Prostate gland (tissue), 2 donors: ENCODE measurements at regions not wholly inside any gene's neighbourhood (a gene's known extent, or its start where the extent isn't known, plus 50 kb on each side); places are given as distances from the start of the nearest gene placed in this dataset.

Source experiments
- DNase-seq: peaks from one replicate; pipeline ENCODE4 v3.0.0-alpha.2; 2019; ENCODE audit warnings: low spot score
- H3K27ac ChIP-seq, 2 donors: fragments of 200-600 bp; sonication (generic); 2 replicates each; pipeline ENCODE4 v1.5.1; 2017 to 2019
- H3K27me3 ChIP-seq: fragments of 200-600 bp; sonication (generic); replicated peaks from 2 replicates; pipeline ENCODE4 v1.5.1; 2019; ENCODE audit not compliant: insufficient read depth
- H3K36me3 ChIP-seq, 2 donors: fragments of 200-600 bp; sonication (generic); 1 replicate in 1 of 2; 2 replicates in 1 of 2; pipeline versions ENCODE4 v1.5.1 to v1.8.1; 2017 to 2019
- H3K4me1 ChIP-seq: fragments of 200-600 bp; sonication (generic); replicated peaks from 2 replicates; pipeline ENCODE4 v1.5.1; 2019
- H3K4me3 ChIP-seq, 2 donors: fragments of 200-600 bp; sonication (generic); 2 replicates each; pipeline ENCODE4 v1.5.1; 2017 to 2019
- H3K9me3 ChIP-seq: fragments of 200-600 bp; sonication (generic); 2 replicates; pipeline ENCODE4 v1.5.1; 2017
- POLR2A ChIP-seq: fragments of 450-650 bp; IDR thresholded peaks from one replicate; pipeline ENCODE4 v1.6.1; 2016; ENCODE audit warnings: antibody characterized with exemption, mild to moderate bottlenecking
- POLR2AphosphoS5 ChIP-seq: sonication (generic); formaldehyde crosslinking; IDR thresholded peaks from one replicate; pipeline ENCODE4 v1.6.1; 2017; ENCODE audit warnings: antibody characterized with exemption
- WGBS: methylation state at CpG from one replicate; pipeline ENCODE4 v1.1.5; 2018; 5-methylcytosine and 5-hydroxymethylcytosine counted together
- intact Hi-C: fragments of 100-400 bp; cut with DNase I; formaldehyde crosslinking; loops from one replicate; pipeline ENCODE4 v1.14.2; 2022
- TF ChIP-seq, protein P1 (sequence below), 4 experiments: fragments of 200-600 bp in 2 of 4; fragments of 450-650 bp in 2 of 4; sonication (generic) in 2 of 4; IDR thresholded peaks; 1 replicate in 3 of 4; 2 replicates in 1 of 4; pipeline ENCODE4 v1.5.1; 2016 to 2019; ENCODE audit warnings: antibody characterized with exemption in 4 of 4, mild to moderate bottlenecking in 2 of 4, moderate library complexity in 2 of 4

DNA sequence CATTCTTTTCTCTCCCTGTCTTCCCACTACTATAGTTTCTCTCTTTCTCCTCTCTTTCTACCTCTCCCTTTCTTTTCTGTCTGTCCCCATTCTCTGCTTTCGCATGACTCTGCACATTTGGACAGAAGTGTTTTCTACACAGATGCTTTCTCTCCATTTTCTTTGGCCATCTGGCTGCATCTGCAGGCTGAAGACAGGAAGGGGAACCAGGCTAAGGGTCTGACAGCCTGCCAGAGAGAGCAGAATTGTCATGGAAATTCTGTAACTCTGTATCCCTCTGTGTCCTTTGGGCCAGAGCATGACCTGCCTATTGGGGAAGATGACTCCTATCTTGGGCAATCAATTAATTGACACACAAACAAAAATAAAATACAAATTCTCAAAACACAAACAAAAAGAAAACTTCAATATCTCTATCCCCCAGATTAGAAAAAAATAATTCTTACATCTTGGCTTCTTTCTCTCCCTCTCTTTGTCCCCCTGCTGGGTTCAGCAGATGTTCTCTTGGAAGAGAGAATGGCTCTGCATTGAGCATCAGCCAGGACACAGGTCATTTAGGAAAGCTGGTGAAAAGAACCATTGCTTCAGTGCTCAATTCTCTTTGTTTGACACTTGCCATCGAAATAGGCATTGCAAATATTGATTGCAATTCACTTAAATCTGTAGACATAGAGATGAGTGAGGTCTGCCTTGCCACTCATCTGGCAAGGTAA is 415.9 kb upstream of the KLF4 start:
- Histone ChIP-seq H3K27ac (no peak overlapping the region), H3K36me3 (no peaks in the 10 kb centered on the region), H3K27me3 (no peaks in the 10 kb centered on the region), H3K4me1 (no peaks in the 10 kb centered on the region), H3K4me3 (no peak overlapping the region), H3K9me3 (no peaks in the 10 kb centered on the region)
- 64% methylated on average over 2 of the region's 2 CpGs for WGBS
- intact Hi-C loops, result no loop called here
- DNase-seq, result no peak
- no peak for TF ChIP-seq POLR2A
- no peak for TF ChIP-seq POLR2AphosphoS5
- TF ChIP-seq, protein P1, sequence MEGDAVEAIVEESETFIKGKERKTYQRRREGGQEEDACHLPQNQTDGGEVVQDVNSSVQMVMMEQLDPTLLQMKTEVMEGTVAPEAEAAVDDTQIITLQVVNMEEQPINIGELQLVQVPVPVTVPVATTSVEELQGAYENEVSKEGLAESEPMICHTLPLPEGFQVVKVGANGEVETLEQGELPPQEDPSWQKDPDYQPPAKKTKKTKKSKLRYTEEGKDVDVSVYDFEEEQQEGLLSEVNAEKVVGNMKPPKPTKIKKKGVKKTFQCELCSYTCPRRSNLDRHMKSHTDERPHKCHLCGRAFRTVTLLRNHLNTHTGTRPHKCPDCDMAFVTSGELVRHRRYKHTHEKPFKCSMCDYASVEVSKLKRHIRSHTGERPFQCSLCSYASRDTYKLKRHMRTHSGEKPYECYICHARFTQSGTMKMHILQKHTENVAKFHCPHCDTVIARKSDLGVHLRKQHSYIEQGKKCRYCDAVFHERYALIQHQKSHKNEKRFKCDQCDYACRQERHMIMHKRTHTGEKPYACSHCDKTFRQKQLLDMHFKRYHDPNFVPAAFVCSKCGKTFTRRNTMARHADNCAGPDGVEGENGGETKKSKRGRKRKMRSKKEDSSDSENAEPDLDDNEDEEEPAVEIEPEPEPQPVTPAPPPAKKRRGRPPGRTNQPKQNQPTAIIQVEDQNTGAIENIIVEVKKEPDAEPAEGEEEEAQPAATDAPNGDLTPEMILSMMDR (IDR thresholded peaks at IDR 0.05), result no peak

DNA sequence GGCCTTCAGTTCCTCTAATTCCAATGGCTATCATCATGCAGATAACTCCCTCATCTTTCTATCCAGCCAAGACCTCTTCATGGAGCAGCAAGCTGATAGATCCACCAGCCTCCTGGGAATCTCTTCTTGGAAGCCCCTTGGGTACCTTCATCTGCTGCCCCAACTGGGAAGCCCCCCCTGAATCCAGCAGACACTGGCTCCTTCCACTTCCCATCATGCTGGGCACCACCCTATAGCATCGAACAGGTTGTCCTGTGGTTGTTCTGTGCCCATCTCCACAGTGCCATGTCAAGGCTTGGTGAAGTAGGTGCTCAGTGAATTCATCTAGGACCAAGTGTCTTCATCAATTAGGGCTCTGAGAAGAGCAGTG is 410.4 kb upstream of the KLF4 start:
- Histone ChIP-seq H3K27ac (no peak overlapping the region), H3K9me3 (no peaks in the 10 kb centered on the region), H3K36me3 (no peaks in the 10 kb centered on the region), H3K4me3 (no peak overlapping the region), H3K27me3 (no peaks in the 10 kb centered on the region), H3K4me1 (no peaks in the 10 kb centered on the region)
- no peak for TF ChIP-seq POLR2AphosphoS5
- TF ChIP-seq, protein P1 (IDR thresholded peaks at IDR 0.05), result no peak
- no peak for DNase-seq
- WGBS, result 100% methylated on average over 1 of the region's 1 CpG
- intact Hi-C loops, result no loop called here

DNA sequence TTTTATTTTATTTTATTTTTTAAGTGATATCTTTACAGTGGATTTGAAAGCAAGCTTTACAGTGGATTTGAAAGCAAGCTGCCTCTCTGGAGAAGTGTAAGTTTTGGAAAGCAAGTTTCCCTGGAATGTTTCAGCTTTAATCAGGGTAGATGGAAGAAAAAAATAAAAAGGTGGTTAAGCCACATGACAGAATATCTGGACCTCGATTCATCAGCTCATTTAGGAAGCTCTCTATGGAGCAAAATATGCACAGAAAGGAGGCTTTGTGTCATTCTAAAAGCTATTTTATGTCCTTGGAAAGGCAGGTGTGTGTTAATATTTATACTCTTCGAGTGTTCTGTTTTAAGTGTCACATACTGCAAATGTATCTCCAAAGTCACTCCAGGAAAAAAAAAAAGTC is 409.2 kb upstream of the KLF4 start:
- TF ChIP-seq POLR2AphosphoS5 (no peak), POLR2A (no peak)
- TF ChIP-seq, protein P1 (IDR thresholded peaks at IDR 0.05), result no peak
- no peaks in the 10 kb centered on the region for H3K4me1 ChIP-seq
- WGBS, result 24% methylated on average over 2 of the region's 2 CpGs
- intact Hi-C loops, result no loop called here
- no peak overlapping the region for H3K27ac ChIP-seq
- H3K4me3 ChIP-seq, result no peak overlapping the region
- no peak for DNase-seq
- no peaks in the 10 kb centered on the region for H3K36me3 ChIP-seq
- H3K9me3 ChIP-seq, result no peaks in the 10 kb centered on the region
- no peaks in the 10 kb centered on the region for H3K27me3 ChIP-seq

DNA sequence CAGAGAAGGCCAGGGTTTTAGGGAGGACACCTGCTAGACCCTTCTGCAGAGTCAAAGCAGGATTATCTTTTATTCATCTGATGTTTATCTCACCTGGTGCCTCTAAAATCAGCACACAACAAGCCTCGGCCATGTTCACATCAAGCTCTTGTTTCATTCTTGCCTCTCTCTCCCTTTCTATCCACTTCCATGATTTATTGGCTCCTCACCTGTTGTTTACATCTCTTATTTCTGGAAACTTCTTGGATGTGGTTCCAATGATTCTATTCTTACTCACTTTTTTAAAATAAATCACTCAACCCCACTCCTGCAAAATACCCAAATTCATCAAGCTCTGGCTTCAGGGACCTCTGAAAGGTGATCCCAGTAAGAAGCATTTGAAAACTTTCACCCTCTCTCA is 407.0 kb upstream of the KLF4 start:
- WGBS, result 52% methylated on average over 1 of the region's 1 CpG
- Histone ChIP-seq H3K4me1 (no peaks in the 10 kb centered on the region), H3K4me3 (no peak overlapping the region), H3K9me3 (no peaks in the 10 kb centered on the region), H3K27me3 (no peaks in the 10 kb centered on the region), H3K27ac (no peak overlapping the region), H3K36me3 (no peaks in the 10 kb centered on the region)
- TF ChIP-seq POLR2AphosphoS5 (no peak), POLR2A (no peak)
- TF ChIP-seq, protein P1 (IDR thresholded peaks at IDR 0.05), result no peak
- intact Hi-C loops, result no loop called here
- DNase-seq, result no peak

DNA sequence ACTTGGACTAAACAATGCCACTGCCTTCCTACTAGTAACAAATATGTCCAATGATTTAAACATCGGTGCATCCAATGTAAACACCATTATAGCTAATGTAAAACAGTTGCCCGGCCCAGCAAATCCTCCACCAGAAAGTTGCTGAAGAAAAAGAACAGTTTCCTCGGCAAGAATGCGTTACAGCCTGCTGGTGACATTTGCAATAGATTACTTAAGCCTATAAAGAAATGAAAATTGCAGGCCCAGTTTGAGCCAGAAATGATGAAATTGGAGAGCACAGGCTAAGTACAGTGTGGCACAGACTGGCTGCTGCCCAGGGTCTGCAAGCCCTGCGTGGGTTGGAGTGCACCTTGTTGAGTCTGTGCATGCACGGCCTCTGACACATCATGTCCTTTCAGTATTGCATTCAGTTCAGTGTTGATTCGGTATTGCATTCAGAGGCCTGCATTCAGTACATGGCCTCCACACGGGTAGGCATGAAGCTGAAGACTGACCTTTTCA is 406.0 kb upstream of the KLF4 start:
- Histone ChIP-seq H3K9me3 (no peaks in the 10 kb centered on the region), H3K27ac (no peak overlapping the region), H3K4me1 (no peaks in the 10 kb centered on the region), H3K4me3 (no peak overlapping the region), H3K36me3 (no peaks in the 10 kb centered on the region), H3K27me3 (no peaks in the 10 kb centered on the region)
- 50% methylated on average over 8 of the region's 8 CpGs for WGBS
- intact Hi-C loops, result no loop called here
- DNase-seq, result no peak
- TF ChIP-seq POLR2A, result no peak
- no peak for TF ChIP-seq POLR2AphosphoS5
- TF ChIP-seq, protein P1 (IDR thresholded peaks at IDR 0.05), result no peak
